KMS-11 (cell line): ENCODE measurements at regions not wholly inside any gene's neighbourhood (a gene's known extent, or its start where the extent isn't known, plus 50 kb on each side); places are given as distances from the start of the nearest gene placed in this dataset.

Source experiments
- H2AFZ ChIP-seq: fragments of 200-600 bp; sonication (generic); 2 replicates; pipeline ENCODE4 v1.6.1; 2016; ENCODE audit warnings: antibody characterized with exemption, mixed run types, low read depth
- H3K27ac ChIP-seq: fragments of 200-600 bp; sonication (generic); 2 replicates; pipeline ENCODE4 v1.6.1; 2016; ENCODE audit warnings: mild to moderate bottlenecking, mixed run types
- H3K27me3 ChIP-seq: fragments of 200-600 bp; sonication (generic); 2 replicates; pipeline ENCODE4 v1.6.1; 2017; ENCODE audit warnings: mild to moderate bottlenecking, low read depth, mixed run types, moderate library complexity; ENCODE audit not compliant: insufficient read depth
- H3K36me3 ChIP-seq: fragments of 200-600 bp; sonication (generic); 2 replicates; pipeline ENCODE4 v1.6.1; 2017; ENCODE audit warnings: mild to moderate bottlenecking, mixed run types; ENCODE audit not compliant: insufficient read depth
- H3K4me1 ChIP-seq: fragments of 200-600 bp; sonication (generic); 2 replicates; pipeline ENCODE4 v1.6.1; 2016; ENCODE audit warnings: mild to moderate bottlenecking, low read depth, mixed run types; ENCODE audit not compliant: poor library complexity, severe bottlenecking
- H3K4me2 ChIP-seq: fragments of 200-600 bp; sonication (generic); 2 replicates; pipeline ENCODE4 v1.7.0; 2016; ENCODE audit warnings: mild to moderate bottlenecking, mixed run types
- H3K4me3 ChIP-seq: fragments of 200-600 bp; sonication (generic); IDR thresholded peaks from 2 replicates; pipeline ENCODE4 v1.6.1; 2017; ENCODE audit warnings: low read depth, low read length, mixed read lengths; ENCODE audit not compliant: insufficient read depth
- H3K79me2 ChIP-seq: fragments of 200-600 bp; sonication (generic); 2 replicates; pipeline ENCODE4 v1.6.1; 2016; ENCODE audit warnings: low read depth, mixed run types; ENCODE audit not compliant: insufficient read depth
- H3K9ac ChIP-seq: fragments of 200-600 bp; sonication (generic); 2 replicates; pipeline ENCODE4 v1.6.1; 2016; ENCODE audit warnings: mild to moderate bottlenecking, mixed run types
- H4K20me1 ChIP-seq: fragments of 200-600 bp; sonication (generic); 2 replicates; pipeline ENCODE4 v1.6.1; 2016; ENCODE audit warnings: mild to moderate bottlenecking, mixed run types; ENCODE audit not compliant: insufficient read depth
- TF ChIP-seq, protein P1 (sequence below): fragments of 200-600 bp; sonication (generic); conservative IDR thresholded peaks from 2 replicates; pipeline ENCODE4 v1.6.1; 2017; ENCODE audit warnings: low read depth, mild to moderate bottlenecking, antibody characterized with exemption, low read length, moderate library complexity, mixed read lengths

- H3K4me1 ChIP-seq: no peaks in the 10 kb centered on the region
- no peaks in the 10 kb centered on the region for H4K20me1 ChIP-seq
- H3K4me3 ChIP-seq: no peak overlapping the region
- no peak overlapping the region for H3K4me2 ChIP-seq
- no peaks in the 10 kb centered on the region for H3K27me3 ChIP-seq
- no peak overlapping the region for H3K27ac ChIP-seq
- no peak overlapping the region for H2AFZ ChIP-seq
- no peaks in the 10 kb centered on the region for H3K36me3 ChIP-seq
- no peak overlapping the region for H3K9ac ChIP-seq
- TF ChIP-seq, protein P1, sequence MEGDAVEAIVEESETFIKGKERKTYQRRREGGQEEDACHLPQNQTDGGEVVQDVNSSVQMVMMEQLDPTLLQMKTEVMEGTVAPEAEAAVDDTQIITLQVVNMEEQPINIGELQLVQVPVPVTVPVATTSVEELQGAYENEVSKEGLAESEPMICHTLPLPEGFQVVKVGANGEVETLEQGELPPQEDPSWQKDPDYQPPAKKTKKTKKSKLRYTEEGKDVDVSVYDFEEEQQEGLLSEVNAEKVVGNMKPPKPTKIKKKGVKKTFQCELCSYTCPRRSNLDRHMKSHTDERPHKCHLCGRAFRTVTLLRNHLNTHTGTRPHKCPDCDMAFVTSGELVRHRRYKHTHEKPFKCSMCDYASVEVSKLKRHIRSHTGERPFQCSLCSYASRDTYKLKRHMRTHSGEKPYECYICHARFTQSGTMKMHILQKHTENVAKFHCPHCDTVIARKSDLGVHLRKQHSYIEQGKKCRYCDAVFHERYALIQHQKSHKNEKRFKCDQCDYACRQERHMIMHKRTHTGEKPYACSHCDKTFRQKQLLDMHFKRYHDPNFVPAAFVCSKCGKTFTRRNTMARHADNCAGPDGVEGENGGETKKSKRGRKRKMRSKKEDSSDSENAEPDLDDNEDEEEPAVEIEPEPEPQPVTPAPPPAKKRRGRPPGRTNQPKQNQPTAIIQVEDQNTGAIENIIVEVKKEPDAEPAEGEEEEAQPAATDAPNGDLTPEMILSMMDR: no peak
- H3K79me2 ChIP-seq: no peaks in the 10 kb centered on the region
Observed at GRCh38 chr20:55255016-55255415, 750.3 kb downstream of the CBLN4 start.

DNA sequence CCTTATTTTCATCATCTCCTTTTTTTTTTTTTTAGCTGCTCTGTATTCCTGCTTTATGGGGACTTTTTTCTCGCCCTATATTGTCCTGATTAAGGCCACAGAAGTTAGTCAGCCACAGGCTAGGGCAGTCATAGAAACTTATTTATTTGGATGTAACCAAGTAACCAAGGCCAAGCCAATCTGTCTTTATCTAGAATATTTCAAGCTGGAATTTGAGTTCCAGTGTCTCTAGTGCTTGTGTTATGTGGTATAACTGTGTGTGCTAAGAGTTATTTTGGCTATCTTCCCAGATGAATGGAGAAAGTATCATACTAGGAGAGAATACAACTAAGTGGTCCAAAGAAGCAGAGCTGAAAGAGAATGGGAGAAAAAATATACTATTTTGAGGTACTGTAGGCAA lies 751.5 kb downstream of the CBLN4 start:
- no peaks in the 10 kb centered on the region for H3K4me1 ChIP-seq
- no peak overlapping the region for H3K9ac ChIP-seq
- TF ChIP-seq, protein P1: no peak
- no peak overlapping the region for H3K27ac ChIP-seq
- H2AFZ ChIP-seq: no peak overlapping the region
- no peaks in the 10 kb centered on the region for H3K27me3 ChIP-seq
- no peak overlapping the region for H3K4me2 ChIP-seq
- H3K36me3 ChIP-seq: no peaks in the 10 kb centered on the region
- no peak overlapping the region for H3K4me3 ChIP-seq
- no peaks in the 10 kb centered on the region for H3K79me2 ChIP-seq
- H4K20me1 ChIP-seq: no peaks in the 10 kb centered on the region

- H3K27ac ChIP-seq: no peak overlapping the region
- H3K4me2 ChIP-seq: no peak overlapping the region
- H3K27me3 ChIP-seq: no peaks in the 10 kb centered on the region
- H3K79me2 ChIP-seq: no peaks in the 10 kb centered on the region
- TF ChIP-seq, protein P1: no peak
- H2AFZ ChIP-seq: no peak overlapping the region
- no peaks in the 10 kb centered on the region for H3K36me3 ChIP-seq
- no peak overlapping the region for H3K9ac ChIP-seq
- H3K4me1 ChIP-seq: no peaks in the 10 kb centered on the region
- no peaks in the 10 kb centered on the region for H4K20me1 ChIP-seq
- no peak overlapping the region for H3K4me3 ChIP-seq
Observed at GRCh38 chr20:55252521-55252920, 752.8 kb downstream of the CBLN4 start.

DNA sequence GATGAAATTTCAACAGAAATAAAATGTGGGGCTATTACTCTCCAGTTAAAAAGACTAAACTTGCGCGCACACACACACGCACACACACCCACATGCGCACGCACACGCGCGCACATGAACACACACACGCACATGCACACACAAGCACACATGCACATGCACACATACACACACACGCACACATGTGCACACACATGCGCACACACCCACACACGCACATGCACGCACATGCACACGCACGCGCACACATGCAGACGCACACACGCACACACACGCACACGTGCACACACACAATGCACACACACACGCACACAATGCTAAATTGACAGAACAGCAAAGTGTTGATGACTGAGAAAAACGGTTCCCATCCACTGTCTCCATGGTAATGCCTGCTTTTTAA lies 754.1 kb downstream of the CBLN4 start:
- Histone ChIP-seq H3K27ac (no peak overlapping the region), H3K4me3 (no peak overlapping the region), H3K4me2 (no peak overlapping the region), H2AFZ (no peak overlapping the region), H3K9ac (no peak overlapping the region), H3K27me3 (no peaks in the 10 kb centered on the region), H3K36me3 (no peaks in the 10 kb centered on the region), H3K79me2 (no peaks in the 10 kb centered on the region), H3K4me1 (no peaks in the 10 kb centered on the region), H4K20me1 (no peaks in the 10 kb centered on the region)
- TF ChIP-seq, protein P1: no peak
